ENCODE measurements at regions not wholly inside any gene's neighbourhood (a gene's known extent, or its start where the extent isn't known, plus 50 kb on each side); places are given as distances from the start of the nearest gene placed in this dataset.
"Not testable (repeated sequence)": the region's sequence is repeated elsewhere in the genome, so short reads cannot be mapped to it uniquely, and the experiment has no call there.

- DNase-seq (ENCODE audit: low spot score): no peak
- TF ChIP-seq CTCF (IDR thresholded peaks at IDR 0.05; ENCODE audit: borderline replicate concordance, control extremely low read depth, extremely low read depth, insufficient read depth, missing control alignments): no peak
- in situ Hi-C loops (cut with MboI; ENCODE audit: low sequenced_read_pairs, unreplicated experiment): no loop called here
Observed at GRCh38 chr13:58687148-58687547, 1055.6 kb downstream of the PCDH17 start.

GRCh38 chr13:58698531-58698930 lies 1067.0 kb downstream of the PCDH17 start:
- in situ Hi-C loops (cut with MboI; ENCODE audit: low sequenced_read_pairs, unreplicated experiment): no loop called here
- no peak for DNase-seq (ENCODE audit: low spot score)
- no peak for TF ChIP-seq CTCF (IDR thresholded peaks at IDR 0.05; ENCODE audit: borderline replicate concordance, control extremely low read depth, extremely low read depth, insufficient read depth, missing control alignments)

- no peak for DNase-seq (ENCODE audit: low spot score)
- in situ Hi-C loops (cut with MboI; ENCODE audit: low sequenced_read_pairs, unreplicated experiment): no loop called here
- no peak for TF ChIP-seq CTCF (IDR thresholded peaks at IDR 0.05; ENCODE audit: borderline replicate concordance, control extremely low read depth, extremely low read depth, insufficient read depth, missing control alignments)
Observed at GRCh38 chr13:58704953-58705352, 1073.4 kb downstream of the PCDH17 start.

- in situ Hi-C loops (cut with MboI; ENCODE audit: low sequenced_read_pairs, unreplicated experiment): no loop called here
- no peak for TF ChIP-seq CTCF (IDR thresholded peaks at IDR 0.05; ENCODE audit: borderline replicate concordance, control extremely low read depth, extremely low read depth, insufficient read depth, missing control alignments)
- DNase-seq (ENCODE audit: low spot score): no peak
Observed at GRCh38 chr13:58706421-58706820, 1074.9 kb downstream of the PCDH17 start.

- TF ChIP-seq CTCF (IDR thresholded peaks at IDR 0.05; ENCODE audit: borderline replicate concordance, control extremely low read depth, extremely low read depth, insufficient read depth, missing control alignments): no peak
- no peak for DNase-seq (ENCODE audit: low spot score)
- in situ Hi-C loops (cut with MboI; ENCODE audit: low sequenced_read_pairs, unreplicated experiment): no loop called here
Observed at GRCh38 chr13:58712191-58712590, 1080.6 kb downstream of the PCDH17 start.

- DNase-seq (ENCODE audit: low spot score); in situ Hi-C loops (cut with MboI; ENCODE audit: low sequenced_read_pairs, unreplicated experiment): not testable (repeated sequence)
Observed at GRCh38 chr13:58714016-58714415, 1082.5 kb downstream of the PCDH17 start.

- DNase-seq (ENCODE audit: low spot score): no peak
- in situ Hi-C loops (cut with MboI; ENCODE audit: low sequenced_read_pairs, unreplicated experiment): no loop called here
- no peak for TF ChIP-seq CTCF (IDR thresholded peaks at IDR 0.05; ENCODE audit: borderline replicate concordance, control extremely low read depth, extremely low read depth, insufficient read depth, missing control alignments)
Observed at GRCh38 chr13:58721273-58721672, 1089.7 kb downstream of the PCDH17 start.
